G401 (cell line): ENCODE measurements at regions not wholly inside any gene's neighbourhood (a gene's known extent, or its start where the extent isn't known, plus 50 kb on each side); places are given as distances from the start of the nearest gene placed in this dataset.
"Not testable (repeated sequence)": the region's sequence is repeated elsewhere in the genome, so short reads cannot be mapped to it uniquely, and the experiment has no call there.

Source experiments
- DNase-seq: peaks from one replicate; pipeline ENCODE4 v3.0.0-alpha.2; 2015; ENCODE audit warnings: low spot score
- in situ Hi-C: cut with HindIII; loops from 2 replicates; pipeline ENCODE4 v1.10.0; 2016; ENCODE audit warnings: low sequenced_read_pairs, mixed read lengths

DNA sequence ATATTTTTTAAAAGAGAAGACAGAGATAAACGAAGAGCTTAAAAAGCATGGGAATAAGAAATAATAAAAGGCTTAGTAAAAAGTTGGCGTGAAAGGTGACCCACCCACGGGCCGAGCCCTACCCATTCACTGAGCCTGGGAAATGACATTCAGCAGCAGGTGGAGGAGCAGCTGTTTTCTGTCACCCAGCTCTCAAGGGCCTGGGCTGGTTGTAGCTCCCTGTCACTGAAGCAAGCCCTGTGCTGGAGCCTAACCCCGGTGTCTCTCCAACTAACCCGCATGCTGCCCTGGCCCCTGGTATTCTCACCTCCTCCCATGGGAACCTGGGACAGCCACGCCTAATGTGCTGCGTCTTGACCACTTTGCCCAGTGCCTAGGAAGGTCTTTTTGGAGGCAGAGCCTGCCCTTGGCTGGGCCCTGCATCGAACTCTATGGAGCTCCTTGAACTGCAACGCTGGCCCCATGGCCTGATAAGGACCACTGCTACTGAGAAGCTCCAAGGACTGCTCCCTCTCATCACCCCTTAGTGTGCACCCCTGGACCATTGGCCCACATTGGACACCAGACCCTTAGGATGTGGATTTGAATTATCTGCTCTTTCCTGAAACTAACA is 68.8 kb upstream of the IYD start:
- DNase-seq = no peak
- in situ Hi-C loops = no loop called here

DNA sequence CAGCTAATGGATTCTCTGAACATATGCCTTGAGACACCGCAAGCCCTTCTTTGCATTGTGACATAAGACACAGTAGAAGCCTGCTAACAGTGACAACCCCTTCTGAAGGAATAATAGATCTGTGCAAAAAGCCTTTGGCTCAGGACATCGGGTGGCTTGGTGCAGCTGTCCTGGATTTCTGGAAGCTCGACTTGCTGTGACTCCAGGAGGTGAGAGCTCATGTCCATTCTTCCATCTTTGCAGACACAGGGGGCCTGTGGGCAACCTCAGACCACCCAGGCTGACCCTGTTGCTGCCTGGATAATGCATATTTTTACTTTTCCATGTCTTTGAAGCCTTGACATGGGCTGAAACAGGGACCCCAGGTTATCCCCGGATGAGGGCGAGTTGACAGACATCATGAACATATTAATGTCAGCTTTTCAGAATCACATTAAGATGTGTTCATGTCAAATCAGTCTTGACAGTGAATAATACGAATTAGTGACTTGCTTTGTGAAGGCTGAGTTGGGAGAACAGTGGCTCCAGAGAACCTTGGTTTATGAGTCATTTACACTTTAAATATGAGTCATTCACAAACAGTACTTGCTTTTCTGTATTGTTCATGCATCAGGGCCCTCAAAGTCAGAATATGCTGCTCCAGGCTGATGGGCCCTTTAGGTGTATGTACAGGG is 66.8 kb upstream of the IYD start:
- no peak for DNase-seq

DNA sequence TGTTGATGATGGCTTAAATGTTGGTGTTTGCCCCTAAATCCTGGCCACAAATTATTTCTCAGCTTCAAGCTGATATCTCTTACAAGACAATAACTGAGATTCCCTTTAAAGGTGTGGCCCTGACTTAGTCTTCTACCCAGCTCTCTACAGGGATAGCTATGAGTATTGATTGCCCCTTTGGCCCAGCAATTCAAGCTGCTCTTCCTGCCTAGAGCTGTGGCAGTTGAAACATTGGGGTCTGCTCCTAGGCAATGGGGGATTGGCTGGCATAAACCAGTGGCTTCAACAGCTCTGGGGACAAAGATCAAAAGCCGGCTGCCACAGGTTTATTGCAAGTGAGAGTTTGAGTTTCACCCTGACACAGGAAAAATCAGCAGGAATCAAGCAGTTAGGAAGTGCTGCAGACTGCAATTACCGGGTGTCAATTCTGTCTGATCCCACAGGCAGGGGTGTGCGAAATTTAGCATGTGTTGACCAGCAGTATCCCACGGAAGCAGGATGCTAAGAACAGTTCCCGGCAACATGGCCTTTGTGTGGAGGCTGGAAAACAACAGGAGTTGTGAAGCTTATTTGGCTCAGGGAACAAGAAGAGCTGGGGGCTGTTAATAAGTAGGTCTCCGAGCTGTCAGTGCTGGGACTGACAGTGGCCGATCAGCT is 66.2 kb upstream of the IYD start:
- in situ Hi-C loops = no loop called here
- peak; percentile 38 for DNase-seq

More for the DNA sequence above, 66.8 kb upstream of the IYD start:
- in situ Hi-C loops = no loop called here

DNA sequence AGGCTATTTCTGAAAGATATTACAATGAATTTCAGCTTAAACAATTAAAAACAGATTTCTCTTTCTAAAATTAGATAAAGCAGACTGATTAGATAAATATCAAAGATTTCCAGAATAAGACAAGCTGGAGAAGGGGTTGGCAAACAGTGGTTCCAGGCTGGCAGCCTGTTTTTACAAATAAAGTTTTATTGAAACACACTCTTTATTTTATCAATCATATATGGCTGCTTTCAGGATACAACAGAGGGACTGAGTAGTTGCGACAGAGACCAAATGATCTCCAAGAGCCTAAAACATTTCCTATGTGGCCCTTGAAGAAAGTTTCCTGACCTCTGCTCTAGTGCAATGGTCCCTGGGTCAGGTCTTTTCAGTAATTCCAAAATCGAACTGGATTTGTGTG is 65.6 kb upstream of the IYD start:
- no peak for DNase-seq
- in situ Hi-C loops = no loop called here

DNA sequence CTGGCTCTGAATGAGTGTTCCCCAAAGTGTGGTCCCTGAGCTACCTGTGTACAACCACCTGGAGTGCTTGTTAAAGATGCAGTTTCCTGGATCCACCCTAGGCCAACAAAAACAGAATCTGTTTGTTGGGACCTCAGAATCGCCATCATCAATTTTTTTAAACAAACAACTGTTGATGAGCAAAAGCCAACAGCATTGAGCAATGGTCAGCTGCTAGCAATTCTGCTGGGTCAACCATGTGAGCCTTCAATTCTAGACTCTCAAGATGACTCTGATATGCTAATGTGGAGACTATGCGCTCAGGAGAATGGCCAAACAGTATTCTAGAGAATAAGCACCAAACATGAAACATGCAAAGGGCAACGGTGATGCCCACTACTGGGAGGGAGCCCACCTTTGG is 64.4 kb upstream of the IYD start:
- in situ Hi-C loops = no loop called here
- DNase-seq = no peak

DNA sequence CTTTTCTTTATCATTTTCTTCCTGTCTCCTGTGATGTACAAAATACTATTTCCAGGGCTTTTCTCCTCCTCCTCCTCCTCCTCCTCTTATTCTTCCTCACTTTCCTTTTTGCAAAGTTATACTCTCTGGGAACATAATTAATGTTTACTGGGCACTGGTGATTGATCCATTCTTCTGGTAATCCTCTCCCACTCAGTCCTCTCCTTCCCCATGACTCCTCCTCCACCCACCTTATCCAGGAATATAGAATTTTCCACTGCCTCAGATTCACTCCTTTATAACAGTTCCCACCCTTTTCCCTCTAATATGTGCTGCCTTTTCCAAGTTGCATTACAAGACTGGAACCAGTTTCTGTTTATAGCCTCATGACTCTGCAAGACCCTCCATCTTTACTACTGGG is 62.5 kb upstream of the IYD start:
- DNase-seq = no peak
- in situ Hi-C loops = no loop called here

DNA sequence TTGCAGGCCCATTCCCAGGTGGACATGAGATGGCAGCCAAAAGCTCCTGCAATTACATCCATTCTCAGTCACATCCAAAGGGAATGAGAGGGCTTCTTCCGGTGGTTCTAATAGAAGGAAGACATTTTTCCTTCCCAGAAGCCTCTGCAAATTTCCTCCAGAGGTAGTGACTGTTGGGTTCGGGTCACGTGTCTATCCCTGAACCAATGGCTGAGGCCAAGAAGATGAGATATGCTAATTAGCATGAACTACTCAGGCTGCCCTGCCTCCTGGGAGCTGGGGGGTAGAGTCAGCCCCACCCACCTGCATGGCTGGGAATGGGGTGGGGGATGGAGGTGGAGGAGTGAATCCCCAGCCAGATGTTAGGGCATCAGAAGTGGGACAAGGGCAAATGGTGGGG is 61.3 kb upstream of the IYD start:
- in situ Hi-C loops = no loop called here
- no peak for DNase-seq

DNA sequence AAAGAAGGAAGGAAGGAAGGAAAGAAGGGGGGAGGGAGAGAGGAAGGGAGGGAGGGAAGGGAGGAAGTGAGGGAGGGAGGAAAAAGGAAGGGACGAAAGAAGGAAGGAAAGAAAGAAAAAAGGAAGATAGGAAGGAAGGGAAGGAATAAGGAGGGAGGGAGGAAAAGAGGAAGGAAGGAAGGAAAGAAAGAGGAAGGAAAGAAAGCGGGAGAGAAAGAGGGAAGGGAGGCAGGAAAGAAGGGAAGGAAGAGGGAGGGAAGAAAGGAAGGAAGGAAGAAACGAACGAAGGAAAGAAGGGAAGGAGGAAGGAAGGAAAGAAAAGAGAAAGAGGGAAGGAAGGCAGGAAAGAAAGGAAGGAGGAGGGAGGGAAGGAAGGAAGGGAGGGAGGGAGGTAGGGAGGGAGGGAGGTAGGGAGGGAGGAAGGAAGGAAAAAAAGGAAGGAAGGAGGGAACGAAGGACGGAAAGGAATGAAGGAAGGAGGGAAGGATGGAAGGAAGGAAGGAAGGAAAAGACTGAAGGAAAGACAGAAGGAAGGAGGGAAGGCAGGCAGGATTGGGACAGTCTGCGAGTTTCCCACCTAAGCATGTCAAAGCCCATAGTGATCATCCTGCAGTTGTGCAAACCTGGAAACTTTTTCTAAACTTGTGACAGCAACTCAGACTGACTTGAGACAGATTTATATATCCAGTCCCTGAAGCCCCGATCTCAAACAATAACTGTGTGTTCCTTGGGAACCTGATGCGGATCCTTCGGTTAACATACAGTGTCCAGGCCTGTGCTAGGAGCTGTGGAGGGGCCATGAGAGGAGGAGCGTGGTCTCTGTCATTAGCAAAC is 59.8 kb upstream of the IYD start:
- no peak for DNase-seq
- in situ Hi-C loops = no loop called here

DNA sequence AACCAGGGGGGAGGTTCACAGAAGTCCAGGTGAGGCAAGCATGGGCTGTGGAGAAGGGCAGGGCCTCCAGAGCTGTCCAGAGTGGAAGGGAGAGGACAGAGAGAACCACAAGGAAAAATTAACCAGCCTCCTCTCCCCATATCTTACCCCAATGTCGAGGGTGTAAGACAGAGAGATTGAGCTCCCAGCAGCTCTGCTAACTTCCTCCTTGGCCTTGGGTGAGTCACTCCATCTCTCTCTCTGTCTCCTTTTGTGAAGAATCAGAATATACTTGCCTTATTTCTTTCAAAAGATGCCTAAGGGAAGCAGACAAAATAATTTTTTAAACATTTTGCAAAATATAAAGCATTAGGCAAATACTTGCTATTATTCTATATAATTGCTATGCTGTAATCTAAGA is 58.3 kb upstream of the IYD start:
- in situ Hi-C loops = no loop called here
- DNase-seq = no peak

DNA sequence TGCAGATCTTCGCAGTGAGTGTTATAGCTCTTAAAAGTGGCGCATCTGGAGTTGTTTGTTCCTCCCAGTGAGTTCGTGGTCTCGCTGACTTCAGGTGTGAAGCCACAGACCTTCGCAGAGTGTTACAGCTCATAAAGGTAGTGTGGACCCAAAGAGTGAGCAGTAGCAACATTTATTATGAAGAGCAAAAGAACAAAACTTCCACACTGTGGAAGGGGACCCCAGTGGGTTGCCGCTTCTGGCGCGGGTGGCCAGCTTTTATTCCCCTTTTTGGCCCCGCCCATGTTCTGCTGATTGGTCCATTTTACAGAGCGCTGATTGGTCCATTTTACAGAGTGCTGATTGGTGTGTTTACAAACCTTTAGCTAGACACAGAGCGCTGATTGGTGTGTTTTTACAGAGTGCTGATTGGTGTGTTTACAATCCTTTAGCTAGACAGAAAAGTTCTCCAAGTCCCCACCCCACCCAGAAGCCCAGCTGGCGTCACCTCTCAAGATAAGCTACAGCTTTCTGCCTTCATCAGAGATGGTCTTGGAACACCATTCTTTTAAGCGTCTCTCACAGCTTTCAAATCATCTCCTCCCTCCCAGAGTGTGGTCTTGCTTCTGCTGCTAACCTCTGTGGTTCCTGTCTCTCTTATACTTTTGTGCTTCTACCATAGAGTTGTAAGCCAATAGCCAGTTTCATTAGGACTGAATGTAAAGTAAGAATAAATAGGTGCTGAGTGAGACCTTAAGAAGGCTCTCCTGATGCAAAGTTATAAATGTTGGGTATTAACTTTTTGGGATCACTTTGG is 57.5 kb upstream of the IYD start:
- DNase-seq, in situ Hi-C loops: not testable (repeated sequence)

DNA sequence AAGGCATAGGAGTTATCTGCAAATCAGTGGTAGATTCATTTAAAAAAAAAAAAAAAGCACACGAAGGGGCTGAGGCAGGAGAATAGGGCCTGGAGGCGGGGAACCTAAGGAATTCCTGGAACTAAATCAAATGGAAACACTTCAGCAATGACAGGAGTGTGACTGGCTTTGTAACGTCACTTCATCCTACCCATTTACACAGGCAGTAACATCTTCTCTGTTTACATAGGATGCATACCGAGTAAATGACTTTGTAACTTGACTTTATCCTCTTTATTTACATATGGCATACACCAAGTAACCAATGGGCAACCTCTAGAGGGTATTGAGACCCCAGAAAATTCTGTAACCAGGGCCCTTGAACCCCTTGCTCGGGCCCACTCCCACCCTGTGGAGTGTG is 56.4 kb upstream of the IYD start:
- in situ Hi-C loops = no loop called here
- DNase-seq = no peak

DNA sequence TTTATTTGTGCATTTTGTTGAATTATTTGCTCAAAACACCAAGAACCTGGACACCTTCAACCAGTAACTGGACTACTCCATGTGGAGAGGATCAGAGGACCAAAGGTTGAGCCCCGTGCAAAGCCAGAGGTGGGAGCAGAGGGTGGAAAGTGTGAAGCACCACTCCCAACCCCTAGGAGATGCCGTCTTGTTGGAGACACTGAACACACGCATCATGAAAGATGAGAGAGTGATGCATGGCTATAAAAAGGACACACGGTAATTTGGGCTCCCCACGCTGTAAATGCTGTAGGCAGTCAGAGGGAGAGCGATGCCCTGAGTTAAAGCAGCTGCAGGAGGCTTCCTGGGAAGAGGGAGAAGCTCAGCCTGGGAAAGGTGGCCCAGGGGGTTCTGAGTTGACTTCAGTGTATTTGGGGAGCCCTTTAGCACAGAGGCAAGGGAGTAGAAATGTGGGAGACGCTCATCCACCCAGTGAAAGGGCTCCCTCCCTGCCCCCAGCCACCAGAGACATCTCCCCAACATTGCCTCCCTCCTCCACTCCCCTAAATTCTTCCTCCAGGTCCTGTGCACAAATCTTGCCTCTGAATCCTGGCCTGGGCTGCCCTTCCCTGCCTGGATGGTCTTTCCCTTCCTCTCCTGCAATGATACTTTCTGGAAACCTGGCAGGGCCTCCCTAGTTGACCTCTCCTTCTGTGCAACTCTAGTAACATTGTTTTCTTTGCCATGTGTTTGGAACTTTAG is 55.8 kb upstream of the IYD start:
- in situ Hi-C loops = no loop called here
- no peak for DNase-seq

DNA sequence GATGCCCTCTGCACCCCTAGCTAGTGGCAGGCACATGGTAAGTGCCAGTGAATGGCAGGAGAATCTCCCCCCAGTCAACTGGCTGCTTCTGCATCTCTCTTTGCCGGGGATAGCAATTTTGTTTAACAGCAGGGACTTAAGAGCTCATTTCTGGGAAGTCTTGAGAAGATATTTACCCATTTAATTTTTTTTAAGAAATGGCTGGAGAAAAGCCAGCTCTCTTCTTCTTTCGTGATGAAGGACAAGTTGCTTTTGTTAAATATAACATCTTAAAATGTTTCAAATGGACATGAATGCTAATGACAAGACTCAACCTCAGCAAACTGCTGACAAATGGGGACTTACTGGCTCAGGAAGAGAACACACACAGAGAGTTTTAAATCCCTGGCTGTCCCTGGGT is 55.0 kb upstream of the IYD start:
- in situ Hi-C loops = no loop called here
- no peak for DNase-seq

DNA sequence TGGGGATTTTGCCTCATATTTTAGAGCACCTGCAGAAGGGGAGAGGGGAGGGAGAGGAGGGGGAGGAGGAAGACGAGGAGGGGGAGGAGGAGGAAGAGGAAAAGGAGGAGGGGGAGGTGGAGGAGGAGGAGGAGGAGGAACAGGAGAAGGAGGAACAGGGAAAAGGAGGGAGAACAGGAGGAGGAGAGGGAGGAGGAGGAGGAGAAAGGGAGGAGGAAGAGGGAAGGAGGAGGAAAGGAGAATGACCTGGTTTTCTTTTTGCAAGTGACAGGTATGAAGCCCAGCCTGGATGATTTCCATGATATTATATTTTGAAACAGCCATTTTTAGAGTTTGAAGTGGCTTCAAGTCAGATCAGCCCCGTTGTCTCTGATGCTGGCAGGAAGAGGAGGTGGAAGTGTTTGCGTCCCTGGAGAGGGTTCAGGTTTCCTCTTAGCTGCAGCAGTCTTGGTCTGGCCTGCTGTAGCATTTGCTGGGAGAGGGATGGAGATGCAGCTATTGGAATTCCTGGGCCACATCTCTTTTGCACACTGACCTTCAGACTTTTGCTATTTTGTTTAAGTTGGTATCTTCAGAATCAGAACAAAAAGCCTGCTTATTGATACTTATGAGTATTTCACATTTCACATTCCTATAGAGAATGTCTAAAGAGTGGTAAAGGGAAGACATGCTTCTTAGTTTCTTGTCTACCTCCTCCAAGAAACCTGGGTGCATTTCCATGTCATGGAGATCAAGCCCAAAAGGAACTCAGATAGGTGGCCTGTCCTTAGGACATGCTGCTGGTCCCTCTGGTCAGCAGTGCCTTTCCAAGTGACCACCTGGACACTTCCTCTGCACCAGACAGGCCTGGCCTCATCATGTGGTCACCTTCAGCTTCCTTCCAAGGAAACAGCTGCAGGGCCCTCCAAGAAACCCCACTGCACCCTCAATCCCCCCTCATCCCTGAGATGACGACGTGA is 54.3 kb upstream of the IYD start:
- DNase-seq = no peak
- in situ Hi-C loops = no loop called here

DNA sequence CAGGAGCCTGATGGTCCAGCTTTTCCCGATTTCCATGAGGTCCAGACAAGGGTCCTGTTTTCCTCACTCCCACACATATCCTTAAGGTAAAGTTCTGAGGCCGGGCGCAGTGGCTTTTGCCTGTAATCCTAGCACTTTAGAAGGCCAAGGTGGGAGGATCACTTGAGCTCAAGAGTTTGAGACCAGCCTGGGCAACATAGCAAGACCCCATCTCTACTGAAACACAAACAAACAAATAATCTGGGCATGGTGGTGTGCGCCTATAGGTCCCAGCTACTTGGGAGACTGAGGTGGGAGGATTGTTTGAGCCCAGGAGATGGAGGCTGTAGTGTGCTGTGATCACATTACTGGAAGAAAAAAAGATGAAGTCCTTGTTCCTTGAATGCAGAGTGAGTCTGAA is 53.2 kb upstream of the IYD start:
- in situ Hi-C loops = no loop called here
- DNase-seq = no peak

DNA sequence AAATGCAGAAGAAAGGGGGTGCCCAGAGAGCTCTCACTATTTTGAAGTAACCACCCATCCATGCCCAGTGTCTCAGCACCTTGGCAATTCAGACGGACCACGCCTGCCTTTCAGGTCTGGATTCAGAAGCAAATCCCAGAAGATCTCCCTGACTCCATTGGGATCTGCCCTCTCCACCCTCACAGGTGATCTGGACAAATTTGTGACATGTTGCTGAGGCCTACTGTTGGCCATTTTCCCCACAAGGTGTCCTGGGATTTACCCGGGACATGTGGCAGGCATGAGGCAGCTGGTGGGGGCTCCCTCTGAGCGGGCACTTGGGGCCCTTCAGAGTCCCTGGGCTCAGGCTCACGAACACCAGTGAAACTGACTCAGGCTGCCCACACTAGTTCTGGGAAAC is 51.9 kb upstream of the IYD start:
- DNase-seq = no peak
- in situ Hi-C loops = no loop called here
